ENCODE measurements at regions not wholly inside any gene's neighbourhood (a gene's known extent, or its start where the extent isn't known, plus 50 kb on each side); places are given as distances from the start of the nearest gene placed in this dataset.

- ChIA-PET CTCF (no interaction called here), POLR2A (no interaction called here)
- TF ChIP-seq FOXM1 (IDR thresholded peaks at IDR 0.05; ENCODE audit: borderline replicate concordance) (no peak), NFRKB (IDR thresholded peaks at IDR 0.05) (no peak), CTBP1 (IDR thresholded peaks at IDR 0.05; ENCODE audit: borderline replicate concordance) (no peak), BHLHE40 (IDR thresholded peaks at IDR 0.05; ENCODE audit: borderline replicate concordance) (no peak), FOXA1 (IDR thresholded peaks at IDR 0.05) (no peak), L3MBTL2 (conservative IDR thresholded peaks at IDR 0.05) (no peak), LEF1 (IDR thresholded peaks at IDR 0.05; ENCODE audit: borderline replicate concordance) (no peak), SP1 (IDR thresholded peaks at IDR 0.05) (no peak), SUZ12 (IDR thresholded peaks at IDR 0.05) (no peak), PKNOX1 (IDR thresholded peaks at IDR 0.05) (no peak), ZNF384 (IDR thresholded peaks at IDR 0.05) (no peak), TARDBP (IDR thresholded peaks at IDR 0.05) (no peak), HDGF (IDR thresholded peaks at IDR 0.05; ENCODE audit: borderline replicate concordance) (no peak), ELF4 (IDR thresholded peaks at IDR 0.05) (no peak), ARNT (IDR thresholded peaks at IDR 0.05) (no peak), FOXK2 (IDR thresholded peaks at IDR 0.05) (no peak)
- no peak for DNase-seq (ENCODE audit: extremely low spot score)
Observed at GRCh38 chr10:86599729-86600128, 54.6 kb upstream of the OPN4 start.

GRCh38 chr10:86600296-86600695 is 54.1 kb upstream of the OPN4 start:
- no peak for DNase-seq (ENCODE audit: extremely low spot score)
- ChIA-PET POLR2A (no interaction called here), CTCF (no interaction called here)
- TF ChIP-seq SUZ12 (IDR thresholded peaks at IDR 0.05) (no peak), CTBP1 (IDR thresholded peaks at IDR 0.05; ENCODE audit: borderline replicate concordance) (no peak), SP1 (IDR thresholded peaks at IDR 0.05) (no peak)

- ChIA-PET CTCF (no interaction called here), POLR2A (no interaction called here)
- no peak for DNase-seq (ENCODE audit: extremely low spot score)
- TF ChIP-seq FOXA1 (IDR thresholded peaks at IDR 0.05) (no peak), PKNOX1 (IDR thresholded peaks at IDR 0.05) (no peak), ZNF384 (IDR thresholded peaks at IDR 0.05) (no peak), HDGF (IDR thresholded peaks at IDR 0.05; ENCODE audit: borderline replicate concordance) (no peak), NFRKB (IDR thresholded peaks at IDR 0.05) (no peak), FOXK2 (IDR thresholded peaks at IDR 0.05) (no peak), SUZ12 (IDR thresholded peaks at IDR 0.05) (no peak), CTBP1 (IDR thresholded peaks at IDR 0.05; ENCODE audit: borderline replicate concordance) (no peak), BHLHE40 (IDR thresholded peaks at IDR 0.05; ENCODE audit: borderline replicate concordance) (no peak), LEF1 (IDR thresholded peaks at IDR 0.05; ENCODE audit: borderline replicate concordance) (no peak), L3MBTL2 (conservative IDR thresholded peaks at IDR 0.05) (no peak), TARDBP (IDR thresholded peaks at IDR 0.05) (no peak), SP1 (IDR thresholded peaks at IDR 0.05) (no peak), FOXM1 (IDR thresholded peaks at IDR 0.05; ENCODE audit: borderline replicate concordance) (no peak), ARNT (IDR thresholded peaks at IDR 0.05) (no peak), ELF4 (IDR thresholded peaks at IDR 0.05) (no peak)
Observed at GRCh38 chr10:86601956-86602602, 52.3 kb upstream of the OPN4 start.

GRCh38 chr10:86603256-86603655 is 51.1 kb upstream of the OPN4 start:
- TF ChIP-seq TARDBP (IDR thresholded peaks at IDR 0.05): no peak
- TF ChIP-seq FOXK2 (IDR thresholded peaks at IDR 0.05): no peak
- TF ChIP-seq FOXM1 (IDR thresholded peaks at IDR 0.05; ENCODE audit: borderline replicate concordance): no peak
- no peak for TF ChIP-seq SUZ12 (IDR thresholded peaks at IDR 0.05)
- no peak for TF ChIP-seq L3MBTL2 (conservative IDR thresholded peaks at IDR 0.05)
- TF ChIP-seq LEF1 (IDR thresholded peaks at IDR 0.05; ENCODE audit: borderline replicate concordance): no peak
- no peak for TF ChIP-seq ELF4 (IDR thresholded peaks at IDR 0.05)
- CTCF ChIA-PET: no interaction called here
- no peak for DNase-seq (ENCODE audit: extremely low spot score)
- POLR2A ChIA-PET: no interaction called here

All from HEK293T (cell line).